ENCODE measurements at regions not wholly inside any gene's neighbourhood (a gene's known extent, or its start where the extent isn't known, plus 50 kb on each side); places are given as distances from the start of the nearest gene placed in this dataset.

- peaks cover 0 to 18% (median 4%) of the 10 kb centered on the region in 11 donors for H3K9me3 Mint-ChIP-seq
- intact Hi-C loops (cut with micrococcal nuclease): loop anchor here (1.0 to 10.0 kb wide), 3 partner anchors 246 to 540 kb away; no protein-coding TSS in a partner anchor
- no peaks in the 10 kb centered on the region for H3K4me1 ChIP-seq (ENCODE audit: control insufficient read depth in 2 of 2, insufficient read depth in 2 of 2, low read length in 2 of 2)
These were observed 105.9 kb upstream of the C21orf91 start for GRCh38 chr21:17925000-17925610.

GRCh38 chr21:17921579-17922530, 102.7 kb upstream of the C21orf91 start:
- ChIA-PET POLR2A (no interaction called here), CTCF (interaction anchor here (0.7 to 1.2 kb wide), 2 partner anchors 12 to 242 kb away, joined by 3 read pairs; no protein-coding TSS in a partner anchor)
- H3K4me3 ChIP-seq (ENCODE audit: low read length): no peak overlapping the region
- Mint-ChIP-seq H3K4me3 (no peak overlapping the region), H3K36me3 (peaks cover 0 to 27% (median 9%) of the 10 kb centered on the region in 5 donors), H3K9me3 (peaks cover 0 to 35% (median 13%) of the 10 kb centered on the region in 11 donors), H3K27me3 (peaks cover 0 to 17% (median 5%) of the 10 kb centered on the region in 5 donors), H3K4me1 (peaks cover 0 to 3% (median 0%) of the 10 kb centered on the region in 7 donors), H3K27ac (no peak overlapping the region)
- no peaks in the 10 kb centered on the region for H3K27me3 ChIP-seq (ENCODE audit: control insufficient read depth in 2 of 2, insufficient read depth in 2 of 2, low read length in 2 of 2)
- H3K36me3 ChIP-seq (ENCODE audit: control insufficient read depth in 2 of 3, insufficient read depth in 3 of 3, low read length in 3 of 3): no peaks in the 10 kb centered on the region
- no peaks in the 10 kb centered on the region for H3K9me3 ChIP-seq (ENCODE audit: control insufficient read depth in 2 of 3, low read length in 3 of 3)
- ATAC-seq (no peak), DNase-seq (no peak)
- H3K27ac ChIP-seq (ENCODE audit: low read depth, low read length): no peak overlapping the region
- intact Hi-C loops (cut with micrococcal nuclease): loop anchor here in 1 of 2 donors (10.0 kb wide), 1 partner anchor 537 kb away; no protein-coding TSS in a partner anchor
- no peaks in the 10 kb centered on the region for H3K4me1 ChIP-seq (ENCODE audit: control insufficient read depth in 2 of 2, insufficient read depth in 2 of 2, low read length in 2 of 2)

More at GRCh38 chr21:17925000-17925610, 105.9 kb upstream of the C21orf91 start:
- Mint-ChIP-seq H3K27ac (no peak overlapping the region), H3K4me3 (no peak overlapping the region), H3K4me1 (peaks cover 0 to 3% (median 0%) of the 10 kb centered on the region in 7 donors), H3K27me3 (peaks cover 0 to 17% (median 5%) of the 10 kb centered on the region in 5 donors), H3K36me3 (peaks cover 0 to 11% (median 3%) of the 10 kb centered on the region in 5 donors)
- ChIA-PET CTCF (interaction anchor here (0.7 to 2.7 kb wide), 8 partner anchors 8 to 539 kb away, joined by 3 to 14 read pairs (median 3); no protein-coding TSS in a partner anchor), POLR2A (no interaction called here)
- peak in 8 of 9 donors; percentile 9 to 54 (median 36) for DNase-seq
- H3K36me3 ChIP-seq (ENCODE audit: control insufficient read depth in 2 of 3, insufficient read depth in 3 of 3, low read length in 3 of 3): no peaks in the 10 kb centered on the region
- no peak overlapping the region for H3K4me3 ChIP-seq (ENCODE audit: low read length)
- ATAC-seq: peak; percentile 96
- H3K9me3 ChIP-seq (ENCODE audit: control insufficient read depth in 2 of 3, low read length in 3 of 3): no peaks in the 10 kb centered on the region
- H3K27me3 ChIP-seq (ENCODE audit: control insufficient read depth in 2 of 2, insufficient read depth in 2 of 2, low read length in 2 of 2): no peaks in the 10 kb centered on the region
- H3K27ac ChIP-seq (ENCODE audit: low read depth, low read length): no peak overlapping the region

- no peaks in the 10 kb centered on the region for H3K4me1 Mint-ChIP-seq
- no peak overlapping the region for H3K4me3 Mint-ChIP-seq
- H3K27me3 Mint-ChIP-seq: peaks cover 0 to 11% (median 0%) of the 10 kb centered on the region in 5 donors
- Histone ChIP-seq H3K9me3 (ENCODE audit: control insufficient read depth in 2 of 3, low read length in 3 of 3) (no peaks in the 10 kb centered on the region), H3K27ac (ENCODE audit: low read depth, low read length) (no peak overlapping the region), H3K4me1 (ENCODE audit: control insufficient read depth in 2 of 2, insufficient read depth in 2 of 2, low read length in 2 of 2) (no peaks in the 10 kb centered on the region), H3K27me3 (ENCODE audit: control insufficient read depth in 2 of 2, insufficient read depth in 2 of 2, low read length in 2 of 2) (no peaks in the 10 kb centered on the region), H3K4me3 (ENCODE audit: low read length) (no peak overlapping the region), H3K36me3 (ENCODE audit: control insufficient read depth in 2 of 3, insufficient read depth in 3 of 3, low read length in 3 of 3) (no peaks in the 10 kb centered on the region)
- H3K27ac Mint-ChIP-seq: no peak overlapping the region
- ChIA-PET POLR2A (no interaction called here), CTCF (interaction anchor here (0.6 to 1.6 kb wide), 2 partner anchors 9 to 227 kb away, joined by 3 to 4 read pairs; no protein-coding TSS in a partner anchor)
- no peak for DNase-seq
- intact Hi-C loops (cut with micrococcal nuclease): no loop called here
- ATAC-seq: no peak
- H3K36me3 Mint-ChIP-seq: peaks cover 0 to 23% (median 9%) of the 10 kb centered on the region in 5 donors
- H3K9me3 Mint-ChIP-seq: peaks cover 0 to 30% (median 13%) of the 10 kb centered on the region in 11 donors
These were observed 96.8 kb upstream of the C21orf91 start for GRCh38 chr21:17915976-17916375.

GRCh38 chr21:17911628-17912027, 92.5 kb upstream of the C21orf91 start:
- intact Hi-C loops (cut with micrococcal nuclease): no loop called here
- ATAC-seq (no peak), DNase-seq (no peak)
- Histone ChIP-seq H3K4me1 (ENCODE audit: control insufficient read depth in 2 of 2, insufficient read depth in 2 of 2, low read length in 2 of 2) (no peaks in the 10 kb centered on the region), H3K27me3 (ENCODE audit: control insufficient read depth in 2 of 2, insufficient read depth in 2 of 2, low read length in 2 of 2) (no peaks in the 10 kb centered on the region), H3K4me3 (ENCODE audit: low read length) (no peak overlapping the region), H3K36me3 (ENCODE audit: control insufficient read depth in 2 of 3, insufficient read depth in 3 of 3, low read length in 3 of 3) (no peaks in the 10 kb centered on the region), H3K9me3 (ENCODE audit: control insufficient read depth in 2 of 3, low read length in 3 of 3) (no peaks in the 10 kb centered on the region), H3K27ac (ENCODE audit: low read depth, low read length) (no peak overlapping the region)
- POLR2A ChIA-PET: no interaction called here
- peaks cover 0 to 1% (median 0%) of the 10 kb centered on the region in 5 donors for H3K36me3 Mint-ChIP-seq
- H3K4me1 Mint-ChIP-seq: no peaks in the 10 kb centered on the region
- peaks cover 0 to 2% (median 0%) of the 10 kb centered on the region in 11 donors for H3K9me3 Mint-ChIP-seq
- no peak overlapping the region for H3K27ac Mint-ChIP-seq
- CTCF ChIA-PET: no interaction called here
- peaks cover 0 to 17% (median 0%) of the 10 kb centered on the region in 5 donors for H3K27me3 Mint-ChIP-seq
- no peak overlapping the region for H3K4me3 Mint-ChIP-seq

- no peaks in the 10 kb centered on the region for H3K9me3 ChIP-seq (ENCODE audit: control insufficient read depth in 2 of 3, low read length in 3 of 3)
- no peaks in the 10 kb centered on the region for H3K36me3 ChIP-seq (ENCODE audit: control insufficient read depth in 2 of 3, insufficient read depth in 3 of 3, low read length in 3 of 3)
- Mint-ChIP-seq H3K4me3 (no peak overlapping the region), H3K4me1 (peaks cover 0 to 12% (median 3%) of the 10 kb centered on the region in 7 donors), H3K27ac (peak overlapping the region in 1 of 9 donors; percentile 41), H3K27me3 (peaks cover 0 to 5% (median 0%) of the 10 kb centered on the region in 5 donors), H3K36me3 (peaks cover 2 to 11% (median 2%) of the 10 kb centered on the region in 5 donors), H3K9me3 (peaks cover 0 to 13% (median 7%) of the 10 kb centered on the region in 11 donors)
- no peak for ATAC-seq
- CTCF ChIA-PET: interaction anchor here (1.1 to 3.5 kb wide), 4 partner anchors 9 to 226 kb away, joined by 4 to 39 read pairs (median 6); no protein-coding TSS in a partner anchor
- intact Hi-C loops (cut with micrococcal nuclease): loop anchor here (1.0 to 10.0 kb wide), 8 partner anchors 83 to 299 kb away; no protein-coding TSS in a partner anchor
- POLR2A ChIA-PET: no interaction called here
- no peak for DNase-seq
- no peaks in the 10 kb centered on the region for H3K4me1 ChIP-seq (ENCODE audit: control insufficient read depth in 2 of 2, insufficient read depth in 2 of 2, low read length in 2 of 2)
- H3K4me3 ChIP-seq (ENCODE audit: low read length): no peak overlapping the region
- no peaks in the 10 kb centered on the region for H3K27me3 ChIP-seq (ENCODE audit: control insufficient read depth in 2 of 2, insufficient read depth in 2 of 2, low read length in 2 of 2)
- no peak overlapping the region for H3K27ac ChIP-seq (ENCODE audit: low read depth, low read length)
These were observed 84.9 kb upstream of the C21orf91 start for GRCh38 chr21:17903929-17904639.
